Lung (tissue), 11 donors: ENCODE measurements at regions not wholly inside any gene's neighbourhood (a gene's known extent, or its start where the extent isn't known, plus 50 kb on each side); places are given as distances from the start of the nearest gene placed in this dataset.

Experiments
- ATAC-seq: fragments of 200-7000 bp; cut with Tn5 transposase; one replicate; pipeline ENCODE4 v1.9.1; 2020; ENCODE audit warnings: moderate number of reproducible peaks; ENCODE audit not compliant: insufficient read depth, low FRiP score
- DNase-seq, 3 donors: peaks; one replicate each; pipeline ENCODE4 v3.0.0-alpha.2; 2013 to 2017
- H3K27ac ChIP-seq, 2 donors: one replicate each; pipeline ENCODE4 v1.5.1; 2013; ENCODE audit warnings: mild to moderate bottlenecking in 2 of 2, moderate library complexity in 2 of 2, control low read depth in 1 of 2, inconsistent platforms in 1 of 2, low read depth in 1 of 2, low read length in 1 of 2
- H3K27me3 ChIP-seq, 3 donors: one replicate each; pipeline ENCODE4 v1.5.1; 2013; ENCODE audit warnings: low read length in 2 of 3; ENCODE audit not compliant: control insufficient read depth in 3 of 3, insufficient read depth in 3 of 3
- H3K36me3 ChIP-seq, 4 donors: one replicate each; pipeline ENCODE4 v1.5.1; 2013; ENCODE audit warnings: low read length in 4 of 4, mild to moderate bottlenecking in 1 of 4, moderate library complexity in 1 of 4; ENCODE audit not compliant: control insufficient read depth in 4 of 4, insufficient read depth in 4 of 4
- H3K4me1 ChIP-seq, 5 donors: one replicate each; pipeline ENCODE4 v1.5.1; 2013; ENCODE audit warnings: low read length in 5 of 5, mild to moderate bottlenecking in 2 of 5, moderate library complexity in 1 of 5; ENCODE audit not compliant: control insufficient read depth in 5 of 5, insufficient read depth in 5 of 5
- H3K4me3 ChIP-seq: one replicate; pipeline ENCODE4 v1.5.1; 2013; ENCODE audit warnings: mild to moderate bottlenecking, control low read depth, moderate library complexity
- H3K9ac ChIP-seq, 2 donors: one replicate each; pipeline ENCODE4 v1.5.1; 2013; ENCODE audit warnings: low read length in 2 of 2, control low read depth in 1 of 2; ENCODE audit not compliant: insufficient read depth in 1 of 2
- H3K9me3 ChIP-seq, 4 donors: one replicate each; pipeline ENCODE4 v1.5.1; 2013; ENCODE audit warnings: low read length in 3 of 4, mild to moderate bottlenecking in 1 of 4, moderate library complexity in 1 of 4; ENCODE audit not compliant: control insufficient read depth in 4 of 4, insufficient read depth in 3 of 4
- WGBS, 2 donors: extraction: QIAGEN DNeasy Blood & Tissue Kit; methylation state at CpG; one replicate each; pipeline ENCODE4 v1.1.7; 2013; 5-methylcytosine and 5-hydroxymethylcytosine counted together
- TF ChIP-seq, protein P1 (sequence below): IDR thresholded peaks from 2 replicates; pipeline ENCODE4 v1.5.1; 2012; ENCODE audit warnings: mild to moderate bottlenecking; ENCODE audit errors: control extremely low read depth, extremely low read depth
- donor health status: control.
- donor health status: control.
- donor health status: Bipolar disorder and iron deficiency.
- donor health status: healthy.
- donor health status: DM: yes; HTN: yes; CAD: no.

DNA sequence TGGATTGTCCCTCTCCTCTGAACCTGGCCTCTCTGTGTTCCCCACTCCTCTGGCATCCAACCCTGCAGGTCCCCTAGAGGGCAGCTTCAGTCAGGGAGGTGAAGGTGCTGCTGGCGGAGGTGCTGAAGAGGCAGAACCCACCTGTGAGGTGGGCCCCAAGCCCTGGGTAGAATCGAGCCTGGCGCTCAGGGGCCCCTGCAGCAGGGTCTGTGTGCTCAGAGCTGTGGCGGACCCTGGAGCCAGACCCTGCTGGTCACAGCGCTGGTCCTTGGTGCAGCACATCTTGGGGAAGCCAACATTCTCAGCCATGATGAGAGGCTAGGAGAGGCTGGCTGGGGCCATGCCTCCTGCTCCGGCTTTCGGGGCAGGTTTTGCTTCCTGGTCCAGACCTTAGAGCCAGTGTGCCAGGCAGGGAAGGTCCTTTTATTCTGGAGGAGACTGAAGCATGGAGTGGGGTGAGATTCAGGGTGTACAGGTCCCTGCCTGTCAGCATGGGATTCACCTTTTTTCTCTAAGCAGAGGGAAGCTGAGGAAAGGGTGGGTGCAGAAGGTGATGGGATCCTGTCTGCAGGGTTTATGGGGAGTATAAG is 54.7 kb upstream of the TAMM41 start:
- DNase-seq: no peak
- H3K27ac ChIP-seq: no peak overlapping the region
- WGBS, 2 donors: 86 to 88% methylated on average over 7 of the region's 7 CpGs
- no peaks in the 10 kb centered on the region for H3K27me3 ChIP-seq
- H3K9ac ChIP-seq: no peak overlapping the region
- TF ChIP-seq, protein P1, sequence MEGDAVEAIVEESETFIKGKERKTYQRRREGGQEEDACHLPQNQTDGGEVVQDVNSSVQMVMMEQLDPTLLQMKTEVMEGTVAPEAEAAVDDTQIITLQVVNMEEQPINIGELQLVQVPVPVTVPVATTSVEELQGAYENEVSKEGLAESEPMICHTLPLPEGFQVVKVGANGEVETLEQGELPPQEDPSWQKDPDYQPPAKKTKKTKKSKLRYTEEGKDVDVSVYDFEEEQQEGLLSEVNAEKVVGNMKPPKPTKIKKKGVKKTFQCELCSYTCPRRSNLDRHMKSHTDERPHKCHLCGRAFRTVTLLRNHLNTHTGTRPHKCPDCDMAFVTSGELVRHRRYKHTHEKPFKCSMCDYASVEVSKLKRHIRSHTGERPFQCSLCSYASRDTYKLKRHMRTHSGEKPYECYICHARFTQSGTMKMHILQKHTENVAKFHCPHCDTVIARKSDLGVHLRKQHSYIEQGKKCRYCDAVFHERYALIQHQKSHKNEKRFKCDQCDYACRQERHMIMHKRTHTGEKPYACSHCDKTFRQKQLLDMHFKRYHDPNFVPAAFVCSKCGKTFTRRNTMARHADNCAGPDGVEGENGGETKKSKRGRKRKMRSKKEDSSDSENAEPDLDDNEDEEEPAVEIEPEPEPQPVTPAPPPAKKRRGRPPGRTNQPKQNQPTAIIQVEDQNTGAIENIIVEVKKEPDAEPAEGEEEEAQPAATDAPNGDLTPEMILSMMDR: no peak
- no peaks in the 10 kb centered on the region for H3K4me1 ChIP-seq
- no peaks in the 10 kb centered on the region for H3K36me3 ChIP-seq
- H3K4me3 ChIP-seq: no peak overlapping the region
- ATAC-seq: no peak
- H3K9me3 ChIP-seq: no peaks in the 10 kb centered on the region

GRCh38 chr3:11903047-11903446 is 56.4 kb upstream of the TAMM41 start:
- TF ChIP-seq, protein P1: no peak
- no peaks in the 10 kb centered on the region for H3K4me1 ChIP-seq
- H3K27me3 ChIP-seq: no peaks in the 10 kb centered on the region
- H3K4me3 ChIP-seq: no peak overlapping the region
- no peak overlapping the region for H3K9ac ChIP-seq
- H3K9me3 ChIP-seq: no peaks in the 10 kb centered on the region
- no peak overlapping the region for H3K27ac ChIP-seq
- H3K36me3 ChIP-seq: no peaks in the 10 kb centered on the region
- DNase-seq (no peak), ATAC-seq (no peak)
- WGBS, 2 donors: 78 to 79% methylated on average over 12 of the region's 12 CpGs

DNA sequence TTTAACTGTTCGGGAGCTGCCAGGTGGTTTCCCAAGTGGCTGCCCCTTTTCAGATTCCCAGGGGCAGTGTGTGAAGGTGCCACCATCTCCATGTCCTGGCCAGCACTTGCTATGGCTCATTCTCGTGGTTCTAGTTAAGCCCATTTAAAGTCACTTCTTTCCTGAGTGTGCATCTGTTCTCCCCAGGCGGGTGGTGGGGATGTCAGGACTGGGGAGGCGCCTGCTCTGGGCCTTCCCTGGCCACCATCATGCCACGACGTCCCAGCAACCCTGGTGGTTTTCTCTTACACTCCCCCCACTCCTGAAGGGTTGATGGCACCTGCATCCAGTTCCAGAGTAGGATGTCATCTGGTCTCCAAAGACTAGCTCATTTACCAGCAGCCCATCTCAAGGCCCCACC is 56.8 kb upstream of the TAMM41 start:
- no peak for DNase-seq
- no peaks in the 10 kb centered on the region for H3K4me1 ChIP-seq
- H3K9ac ChIP-seq: no peak overlapping the region
- TF ChIP-seq, protein P1: no peak
- H3K27ac ChIP-seq: no peak overlapping the region
- WGBS, 2 donors: 70 to 83% methylated on average over 6 of the region's 6 CpGs
- no peak for ATAC-seq
- H3K9me3 ChIP-seq: no peaks in the 10 kb centered on the region
- no peaks in the 10 kb centered on the region for H3K27me3 ChIP-seq
- H3K36me3 ChIP-seq: no peaks in the 10 kb centered on the region
- H3K4me3 ChIP-seq: no peak overlapping the region

DNA sequence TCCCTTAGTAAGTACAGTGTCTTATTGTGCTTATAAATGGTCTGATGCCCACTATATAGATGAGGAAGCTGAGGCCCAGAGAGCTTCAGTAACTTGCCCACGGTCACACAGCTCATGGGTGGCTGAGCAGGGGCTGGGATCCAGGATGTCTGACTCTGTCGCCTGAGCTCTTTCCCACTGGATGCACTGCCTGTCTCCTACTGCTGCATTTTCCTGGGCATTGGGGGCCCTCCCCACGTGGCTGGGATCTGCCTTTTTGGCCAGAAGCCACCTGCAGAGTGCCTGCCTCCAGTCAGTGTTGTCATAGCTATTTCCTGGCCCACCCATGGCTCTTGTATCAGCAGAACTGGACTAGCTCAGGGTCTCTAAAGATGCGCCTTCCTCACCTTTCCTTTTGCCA is 57.5 kb upstream of the TAMM41 start:
- Histone ChIP-seq H3K4me1 (no peaks in the 10 kb centered on the region), H3K9ac (no peak overlapping the region), H3K4me3 (no peak overlapping the region), H3K27me3 (no peaks in the 10 kb centered on the region), H3K36me3 (no peaks in the 10 kb centered on the region), H3K9me3 (no peaks in the 10 kb centered on the region), H3K27ac (no peak overlapping the region)
- no peak for ATAC-seq
- no peak for DNase-seq
- TF ChIP-seq, protein P1: no peak
- WGBS, 2 donors: 60 to 75% methylated on average over 4 of the region's 4 CpGs
